Keratinocyte (primary cell): ENCODE measurements at regions not wholly inside any gene's neighbourhood (a gene's known extent, or its start where the extent isn't known, plus 50 kb on each side); places are given as distances from the start of the nearest gene placed in this dataset.

Experiments
- DNase-seq: peaks from one replicate; pipeline ENCODE4 v3.0.0-alpha.2; 2011; ENCODE audit warnings: low read depth, missing footprints, low spot score
- FAIRE-seq: peaks from 2 replicates; lab custom pipeline; 2011; peaks lifted over from hg19 to GRCh38; lab: Jason Lieb, UNC
- H2AFZ ChIP-seq: 2 replicates; pipeline ENCODE4 v1.6.0; 2012; ENCODE audit warnings: low read length, control low read depth, inconsistent platforms; ENCODE audit not compliant: control insufficient read depth
- H3K27ac ChIP-seq: 2 replicates; pipeline ENCODE4 v1.5.1; 2011; ENCODE audit warnings: low read length; ENCODE audit not compliant: control insufficient read depth, insufficient read depth
- H3K27me3 ChIP-seq: 3 replicates; pipeline ENCODE4 v1.6.0; 2011; ENCODE audit warnings: low read length; ENCODE audit not compliant: control insufficient read depth, insufficient read depth; ENCODE audit errors: extremely low read depth
- H3K36me3 ChIP-seq, 2 experiments: 2 replicates in 1 of 2; 3 replicates in 1 of 2; pipeline ENCODE4 v1.5.1; 2011; ENCODE audit warnings: low read length in 2 of 2, mild to moderate bottlenecking in 1 of 2; ENCODE audit not compliant: control insufficient read depth in 2 of 2, insufficient read depth in 2 of 2; ENCODE audit errors: extremely low read depth in 1 of 2
- H3K4me1 ChIP-seq: 3 replicates; pipeline ENCODE4 v1.5.1; 2011; ENCODE audit warnings: low read length; ENCODE audit not compliant: control insufficient read depth, insufficient read depth; ENCODE audit errors: extremely low read depth
- H3K4me2 ChIP-seq: 3 replicates; pipeline ENCODE4 v1.6.0; 2011; ENCODE audit warnings: low read depth, low read length; ENCODE audit not compliant: control insufficient read depth, insufficient read depth; ENCODE audit errors: extremely low read depth
- H3K4me3 ChIP-seq, 3 experiments: fragments of 200-600 bp in 1 of 3; sonication (generic) in 1 of 3; 2 replicates in 2 of 3; 3 replicates in 1 of 3; pipeline ENCODE4 v1.5.1; 2011 to 2016; ENCODE audit warnings: low read length in 3 of 3, mild to moderate bottlenecking in 3 of 3, control low read depth in 2 of 3, inconsistent platforms in 1 of 3, low read depth in 1 of 3, mixed read lengths in 1 of 3, mixed run types in 1 of 3, moderate library complexity in 1 of 3; ENCODE audit not compliant: control insufficient read depth in 2 of 3, insufficient read depth in 2 of 3; ENCODE audit errors: extremely low read depth in 1 of 3
- H3K79me2 ChIP-seq: 2 replicates; pipeline ENCODE4 v1.6.0; 2012; ENCODE audit warnings: low read length; ENCODE audit not compliant: control insufficient read depth, insufficient read depth
- H3K9ac ChIP-seq: 3 replicates; pipeline ENCODE4 v1.6.0; 2011; ENCODE audit warnings: low read length; ENCODE audit not compliant: control insufficient read depth, insufficient read depth; ENCODE audit errors: extremely low read depth
- H3K9me1 ChIP-seq: 3 replicates; pipeline ENCODE4 v1.6.0; 2011; ENCODE audit warnings: low read length; ENCODE audit not compliant: control insufficient read depth, insufficient read depth; ENCODE audit errors: extremely low read depth
- H3K9me3 ChIP-seq: 2 replicates; pipeline ENCODE4 v1.5.1; 2012; ENCODE audit warnings: low read depth, low read length; ENCODE audit not compliant: control insufficient read depth
- H4K20me1 ChIP-seq: 3 replicates; pipeline ENCODE4 v1.6.0; 2011; ENCODE audit warnings: low read length; ENCODE audit not compliant: control insufficient read depth, insufficient read depth; ENCODE audit errors: extremely low read depth
- EZH2 ChIP-seq: IDR thresholded peaks from one replicate; pipeline ENCODE4 v1.6.1; 2012; ENCODE audit warnings: inconsistent platforms, mild to moderate bottlenecking, low read length, moderate library complexity
- dilution Hi-C: fragments of 300-500 bp; cut with MboI; formaldehyde crosslinking; loops from one replicate; pipeline ENCODE4 v1.7.0; 2020; ENCODE audit warnings: low sequenced_read_pairs; ENCODE audit not compliant: extremely low pct_ligation_motif_present
- TF ChIP-seq, protein P1 (sequence below), 3 experiments: IDR thresholded peaks in 1 of 3; conservative IDR thresholded peaks in 1 of 3; optimal IDR thresholded peaks in 1 of 3; 2 replicates in 2 of 3; 3 replicates in 1 of 3; pipeline versions ENCODE3 to v1.5.1; 2011; ENCODE audit warnings: low read length in 3 of 3, mild to moderate bottlenecking in 3 of 3, moderate library complexity in 2 of 3, control low read depth in 1 of 3, inconsistent platforms in 1 of 3; ENCODE audit not compliant: insufficient read depth in 2 of 3; ENCODE audit errors: extremely low read depth in 1 of 3

DNA sequence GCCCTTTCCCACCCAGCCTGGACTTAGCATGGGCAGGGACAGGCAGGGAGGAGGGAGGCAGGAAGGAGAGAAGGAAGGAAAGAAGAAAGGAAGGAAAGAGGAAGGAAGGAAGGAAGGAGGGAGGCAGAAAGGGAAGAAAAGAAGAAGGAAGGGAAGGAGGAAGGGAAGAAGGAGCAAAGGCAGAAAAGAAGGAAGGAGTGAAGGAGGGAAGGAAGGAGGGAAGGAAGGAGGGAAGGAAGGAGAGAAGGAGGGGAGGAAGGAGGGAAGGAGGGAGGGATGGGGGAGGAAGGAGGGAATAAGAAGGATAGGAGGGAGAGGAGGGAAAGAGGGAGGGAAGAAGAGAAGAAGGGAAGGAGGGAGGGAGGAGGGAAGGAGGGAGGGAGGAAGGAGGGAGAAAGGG, 110.4 kb downstream of the SALL1 start:
- no peaks in the 10 kb centered on the region for H3K9me3 ChIP-seq
- H2AFZ ChIP-seq, result no peak overlapping the region
- no peaks in the 10 kb centered on the region for H3K27me3 ChIP-seq
- DNase-seq, result no peak
- TF ChIP-seq, protein P1, sequence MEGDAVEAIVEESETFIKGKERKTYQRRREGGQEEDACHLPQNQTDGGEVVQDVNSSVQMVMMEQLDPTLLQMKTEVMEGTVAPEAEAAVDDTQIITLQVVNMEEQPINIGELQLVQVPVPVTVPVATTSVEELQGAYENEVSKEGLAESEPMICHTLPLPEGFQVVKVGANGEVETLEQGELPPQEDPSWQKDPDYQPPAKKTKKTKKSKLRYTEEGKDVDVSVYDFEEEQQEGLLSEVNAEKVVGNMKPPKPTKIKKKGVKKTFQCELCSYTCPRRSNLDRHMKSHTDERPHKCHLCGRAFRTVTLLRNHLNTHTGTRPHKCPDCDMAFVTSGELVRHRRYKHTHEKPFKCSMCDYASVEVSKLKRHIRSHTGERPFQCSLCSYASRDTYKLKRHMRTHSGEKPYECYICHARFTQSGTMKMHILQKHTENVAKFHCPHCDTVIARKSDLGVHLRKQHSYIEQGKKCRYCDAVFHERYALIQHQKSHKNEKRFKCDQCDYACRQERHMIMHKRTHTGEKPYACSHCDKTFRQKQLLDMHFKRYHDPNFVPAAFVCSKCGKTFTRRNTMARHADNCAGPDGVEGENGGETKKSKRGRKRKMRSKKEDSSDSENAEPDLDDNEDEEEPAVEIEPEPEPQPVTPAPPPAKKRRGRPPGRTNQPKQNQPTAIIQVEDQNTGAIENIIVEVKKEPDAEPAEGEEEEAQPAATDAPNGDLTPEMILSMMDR (optimal IDR thresholded peaks at IDR 0.05 in 1 of 3, IDR thresholded peaks at IDR 0.05 in 1 of 3, conservative IDR thresholded peaks at IDR 0.05 in 1 of 3; ENCODE audit: extremely low read depth in 1 of 3, insufficient read depth in 2 of 3, low read length in 3 of 3), result no peak
- no peak for TF ChIP-seq EZH2
- no peak overlapping the region for H3K9ac ChIP-seq
- no peak overlapping the region for H3K27ac ChIP-seq
- H3K4me2 ChIP-seq, result no peak overlapping the region
- no peak for FAIRE-seq
- H3K36me3 ChIP-seq, result no peaks in the 10 kb centered on the region
- H4K20me1 ChIP-seq, result no peaks in the 10 kb centered on the region
- no peaks in the 10 kb centered on the region for H3K4me1 ChIP-seq
- no peak overlapping the region for H3K4me3 ChIP-seq
- no peaks in the 10 kb centered on the region for H3K79me2 ChIP-seq
- dilution Hi-C loops, result no loop called here
- no peaks in the 10 kb centered on the region for H3K9me1 ChIP-seq

DNA sequence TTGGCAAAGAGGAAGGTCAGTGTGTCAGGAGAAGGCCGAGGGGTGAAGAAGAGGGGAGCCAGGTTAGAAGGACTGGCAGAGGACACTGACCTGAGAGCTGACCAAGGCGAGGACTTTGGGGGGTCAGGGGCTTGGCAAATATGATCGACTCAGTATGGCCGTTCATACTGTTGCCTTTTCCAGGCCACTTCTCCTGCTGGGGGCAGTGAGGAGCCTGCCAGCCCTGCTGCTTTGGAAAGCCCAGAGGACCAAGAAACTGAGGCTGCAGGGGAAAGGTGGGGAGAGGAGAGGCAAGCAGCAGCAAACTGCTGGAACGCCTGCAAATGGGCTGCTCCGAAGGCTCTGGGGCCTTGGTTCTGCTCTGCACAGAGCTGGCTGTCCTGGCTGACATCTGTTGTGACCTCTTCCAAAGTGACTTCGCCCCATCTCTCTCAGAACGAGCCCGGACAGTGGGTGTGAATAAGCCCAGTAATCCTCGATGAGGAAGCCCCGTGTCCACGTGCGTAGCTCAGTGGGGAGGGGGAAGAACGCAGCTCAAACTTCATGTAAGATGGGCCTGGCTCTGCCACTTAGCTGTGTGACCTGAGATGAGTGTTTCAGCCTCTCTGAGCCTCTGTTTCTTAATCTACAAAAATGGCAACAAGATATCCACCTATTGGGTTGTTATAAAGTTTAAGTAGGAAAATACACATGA, 111.3 kb downstream of the SALL1 start:
- Histone ChIP-seq H3K4me2 (no peak overlapping the region), H3K9ac (no peak overlapping the region), H3K27me3 (no peaks in the 10 kb centered on the region), H3K27ac (no peak overlapping the region), H3K4me1 (no peaks in the 10 kb centered on the region), H3K36me3 (no peaks in the 10 kb centered on the region), H3K4me3 (no peak overlapping the region), H3K9me3 (no peaks in the 10 kb centered on the region), H3K9me1 (no peaks in the 10 kb centered on the region), H2AFZ (no peak overlapping the region), H3K79me2 (no peaks in the 10 kb centered on the region), H4K20me1 (no peaks in the 10 kb centered on the region)
- TF ChIP-seq EZH2, result no peak
- TF ChIP-seq, protein P1 (optimal IDR thresholded peaks at IDR 0.05 in 1 of 3, IDR thresholded peaks at IDR 0.05 in 1 of 3, conservative IDR thresholded peaks at IDR 0.05 in 1 of 3; ENCODE audit: extremely low read depth in 1 of 3, insufficient read depth in 2 of 3, low read length in 3 of 3), result no peak
- FAIRE-seq (no peak), DNase-seq (no peak)
- dilution Hi-C loops, result no loop called here
